Loucy (cell line): ENCODE measurements at regions not wholly inside any gene's neighbourhood (a gene's known extent, or its start where the extent isn't known, plus 50 kb on each side); places are given as distances from the start of the nearest gene placed in this dataset.
"Not testable (repeated sequence)": the region's sequence is repeated elsewhere in the genome, so short reads cannot be mapped to it uniquely, and the experiment has no call there.

Source experiments
- CTCF ChIP-seq: fragments of 200-600 bp; sonication (generic); conservative IDR thresholded peaks from 2 replicates; pipeline ENCODE4 v1.5.1; 2014; ENCODE audit warnings: mild to moderate bottlenecking, antibody characterized with exemption, low read length
- EZH2phosphoT487 ChIP-seq: fragments of 200-600 bp; IDR thresholded peaks from 2 replicates; pipeline ENCODE4 v1.6.1; 2018; ENCODE audit warnings: antibody characterized with exemption, mild to moderate bottlenecking, moderate library complexity, borderline replicate concordance

GRCh38 chr1:229175297-229175696 lies 95.6 kb upstream of the RAB4A start:
- TF ChIP-seq CTCF, EZH2phosphoT487: not testable (repeated sequence)
